Stomach (tissue), 8 donors: ENCODE measurements at regions not wholly inside any gene's neighbourhood (a gene's known extent, or its start where the extent isn't known, plus 50 kb on each side); places are given as distances from the start of the nearest gene placed in this dataset.

ENCODE experiments used
- DNase-seq, 2 donors: peaks; one replicate each; pipeline versions ENCODE4 v3.0.0 to v3.0.0-alpha.2; 2013 to 2019
- H3K27ac ChIP-seq, 5 donors: fragments of 200-600 bp in 4 of 5; sonication (generic) in 4 of 5; one replicate each; pipeline ENCODE4 v1.5.1; 2013 to 2019; ENCODE audit warnings: mild to moderate bottlenecking in 1 of 5, moderate library complexity in 1 of 5
- H3K27me3 ChIP-seq, 3 donors: fragments of 200-600 bp; sonication (generic); one replicate each; pipeline ENCODE4 v1.5.1; 2017 to 2019; ENCODE audit warnings: mixed run types in 1 of 3
- H3K36me3 ChIP-seq, 4 donors: fragments of 200-600 bp; sonication (generic); 1 replicate in 3 of 4; 2 replicates in 1 of 4; pipeline ENCODE4 v1.5.1; 2016 to 2019
- H3K4me1 ChIP-seq, 4 donors: fragments of 200-600 bp; sonication (generic); one replicate each; pipeline ENCODE4 v1.5.1; 2016 to 2019
- H3K4me3 ChIP-seq, 4 donors: fragments of 200-600 bp; sonication (generic) in 3 of 4; one replicate each; pipeline ENCODE4 v1.5.1; 2016 to 2019; ENCODE audit warnings: mild to moderate bottlenecking in 1 of 4
- H3K9me3 ChIP-seq, 4 donors: fragments of 200-600 bp; sonication (generic); one replicate each; pipeline ENCODE4 v1.5.1; 2016 to 2019
- EP300 ChIP-seq: sonication (generic); formaldehyde crosslinking; IDR thresholded peaks from one replicate; pipeline ENCODE4 v1.6.1; 2017; ENCODE audit warnings: antibody characterized with exemption
- POLR2A ChIP-seq, 4 donors: fragments of 450-650 bp; IDR thresholded peaks; one replicate each; pipeline ENCODE4 v1.6.1; 2016; ENCODE audit warnings: antibody characterized with exemption in 4 of 4, control low read depth in 2 of 4, mild to moderate bottlenecking in 1 of 4, moderate library complexity in 1 of 4
- POLR2AphosphoS5 ChIP-seq, 3 donors: sonication (generic); formaldehyde crosslinking; IDR thresholded peaks; one replicate each; pipeline ENCODE4 v1.6.1; 2016; ENCODE audit warnings: antibody characterized with exemption in 3 of 3
- WGBS, 5 donors: extraction: QIAGEN DNeasy Blood & Tissue Kit in 3 of 5; methylation state at CpG; one replicate each; pipeline versions ENCODE4 v1.1.5 to v1.1.7; 2013 to 2018; 5-methylcytosine and 5-hydroxymethylcytosine counted together
- intact Hi-C: fragments of 100-400 bp; cut with DNase I; formaldehyde crosslinking; loops from one replicate; pipeline ENCODE4 v1.15.1; 2023; ENCODE audit warnings: low total_unique reads
- TF ChIP-seq, protein P1 (sequence below), 7 experiments: fragments of 450-650 bp in 4 of 7; fragments of 200-600 bp in 3 of 7; sonication (generic) in 3 of 7; IDR thresholded peaks; one replicate each; pipeline ENCODE4 v1.5.1; 2016 to 2019; ENCODE audit warnings: antibody characterized with exemption in 7 of 7, control low read depth in 2 of 7, mild to moderate bottlenecking in 1 of 7
- donor health status: healthy with polysubstance abuse.
- donor health status: Bipolar disorder and iron deficiency.
- donor health status: healthy.

DNA sequence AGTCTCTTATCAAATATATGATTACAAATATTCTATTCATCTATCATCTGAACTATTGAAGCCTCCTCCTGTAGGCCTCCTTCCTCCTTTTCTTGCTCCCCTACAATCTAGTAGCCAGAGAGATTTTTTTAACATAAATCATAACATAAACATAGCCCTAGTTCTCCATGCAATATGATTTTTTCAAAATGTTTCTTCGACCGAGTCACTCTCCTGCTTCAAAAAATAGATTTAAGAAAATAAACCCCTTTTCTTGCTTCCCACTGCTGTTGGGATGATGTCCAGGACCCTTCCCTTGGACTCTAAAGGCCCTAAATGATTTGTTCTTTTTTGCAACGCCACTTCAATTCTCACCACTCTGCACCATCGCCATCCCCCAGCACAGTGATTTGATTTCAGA, 319.7 kb upstream of the TSHZ3 start:
- WGBS, 5 donors: 80 to 95% (median 91%) methylated on average over 4 of the region's 4 CpGs
- intact Hi-C loops: no loop called here
- TF ChIP-seq POLR2A (IDR thresholded peaks at IDR 0.05): no peak
- TF ChIP-seq, protein P1, sequence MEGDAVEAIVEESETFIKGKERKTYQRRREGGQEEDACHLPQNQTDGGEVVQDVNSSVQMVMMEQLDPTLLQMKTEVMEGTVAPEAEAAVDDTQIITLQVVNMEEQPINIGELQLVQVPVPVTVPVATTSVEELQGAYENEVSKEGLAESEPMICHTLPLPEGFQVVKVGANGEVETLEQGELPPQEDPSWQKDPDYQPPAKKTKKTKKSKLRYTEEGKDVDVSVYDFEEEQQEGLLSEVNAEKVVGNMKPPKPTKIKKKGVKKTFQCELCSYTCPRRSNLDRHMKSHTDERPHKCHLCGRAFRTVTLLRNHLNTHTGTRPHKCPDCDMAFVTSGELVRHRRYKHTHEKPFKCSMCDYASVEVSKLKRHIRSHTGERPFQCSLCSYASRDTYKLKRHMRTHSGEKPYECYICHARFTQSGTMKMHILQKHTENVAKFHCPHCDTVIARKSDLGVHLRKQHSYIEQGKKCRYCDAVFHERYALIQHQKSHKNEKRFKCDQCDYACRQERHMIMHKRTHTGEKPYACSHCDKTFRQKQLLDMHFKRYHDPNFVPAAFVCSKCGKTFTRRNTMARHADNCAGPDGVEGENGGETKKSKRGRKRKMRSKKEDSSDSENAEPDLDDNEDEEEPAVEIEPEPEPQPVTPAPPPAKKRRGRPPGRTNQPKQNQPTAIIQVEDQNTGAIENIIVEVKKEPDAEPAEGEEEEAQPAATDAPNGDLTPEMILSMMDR (IDR thresholded peaks at IDR 0.05): no peak
- no peak for TF ChIP-seq EP300
- no peak for TF ChIP-seq POLR2AphosphoS5 (IDR thresholded peaks at IDR 0.05)
- no peak for DNase-seq
- H3K27ac ChIP-seq: no peak overlapping the region
- H3K4me1 ChIP-seq: no peaks in the 10 kb centered on the region
- no peaks in the 10 kb centered on the region for H3K36me3 ChIP-seq
- no peak overlapping the region for H3K4me3 ChIP-seq
- no peaks in the 10 kb centered on the region for H3K9me3 ChIP-seq
- no peaks in the 10 kb centered on the region for H3K27me3 ChIP-seq

DNA sequence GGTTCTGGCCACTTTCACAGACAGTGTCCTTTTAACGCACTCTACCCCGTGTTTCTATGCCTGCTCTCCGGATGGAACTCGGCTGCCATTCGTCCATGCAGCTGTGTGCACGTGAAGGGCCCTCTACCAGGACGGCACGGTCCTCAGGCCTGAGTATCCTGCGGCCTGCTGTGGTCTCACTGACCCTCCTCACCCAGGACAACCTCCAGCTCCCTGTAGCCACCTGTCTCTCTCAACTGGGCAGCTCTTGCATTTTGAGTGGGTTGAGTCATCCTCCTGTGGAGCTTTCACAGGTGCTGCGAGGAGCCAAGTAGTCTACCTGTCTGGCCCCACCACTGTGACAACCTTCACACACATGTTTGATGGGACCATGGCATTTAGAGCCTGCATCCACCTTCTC, 321.7 kb upstream of the TSHZ3 start:
- Histone ChIP-seq H3K9me3 (no peaks in the 10 kb centered on the region), H3K27ac (no peak overlapping the region), H3K4me1 (no peaks in the 10 kb centered on the region), H3K27me3 (no peaks in the 10 kb centered on the region), H3K4me3 (no peak overlapping the region), H3K36me3 (no peaks in the 10 kb centered on the region)
- WGBS, 5 donors: 82 to 94% (median 90%) methylated on average over 10 of the region's 10 CpGs
- intact Hi-C loops: no loop called here
- DNase-seq: no peak
- TF ChIP-seq, protein P1 (IDR thresholded peaks at IDR 0.05): no peak
- no peak for TF ChIP-seq POLR2AphosphoS5 (IDR thresholded peaks at IDR 0.05)
- TF ChIP-seq POLR2A (IDR thresholded peaks at IDR 0.05): no peak
- TF ChIP-seq EP300: no peak

DNA sequence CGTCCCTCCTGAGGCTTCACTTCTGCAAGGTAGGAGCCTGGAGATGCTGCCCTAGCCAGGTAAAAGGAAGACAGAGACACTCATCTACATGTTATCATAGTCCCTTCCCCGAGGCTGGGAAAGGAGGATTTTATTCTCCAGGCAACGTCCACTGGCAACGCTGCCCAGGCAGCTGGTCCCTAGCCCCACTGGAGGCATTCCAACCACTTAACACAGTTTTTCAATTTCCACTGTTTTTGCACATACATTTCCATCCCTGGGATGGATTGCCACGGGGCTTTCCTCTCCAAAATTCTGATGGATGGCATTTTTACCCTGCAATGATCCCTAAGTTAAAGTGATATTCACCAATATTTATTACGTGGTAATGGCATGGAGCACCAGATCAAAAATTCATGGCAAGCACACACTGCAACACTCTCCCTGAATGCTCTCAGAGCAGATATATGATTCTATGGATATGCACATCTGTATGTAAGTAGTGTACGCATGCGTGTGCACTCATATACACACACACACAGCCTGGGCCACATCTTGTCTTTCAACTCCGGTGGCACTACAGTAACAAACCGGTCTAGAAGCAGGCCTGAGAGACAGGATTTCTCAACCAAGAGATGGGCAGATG, 322.3 kb upstream of the TSHZ3 start:
- Histone ChIP-seq H3K4me3 (no peak overlapping the region), H3K36me3 (no peaks in the 10 kb centered on the region), H3K9me3 (no peaks in the 10 kb centered on the region), H3K27ac (no peak overlapping the region), H3K4me1 (no peaks in the 10 kb centered on the region), H3K27me3 (no peaks in the 10 kb centered on the region)
- intact Hi-C loops: no loop called here
- DNase-seq: no peak
- TF ChIP-seq, protein P1 (IDR thresholded peaks at IDR 0.05): no peak
- TF ChIP-seq POLR2AphosphoS5 (IDR thresholded peaks at IDR 0.05): no peak
- no peak for TF ChIP-seq EP300
- no peak for TF ChIP-seq POLR2A (IDR thresholded peaks at IDR 0.05)
- WGBS, 5 donors: 74 to 85% (median 81%) methylated on average over 10 of the region's 10 CpGs

DNA sequence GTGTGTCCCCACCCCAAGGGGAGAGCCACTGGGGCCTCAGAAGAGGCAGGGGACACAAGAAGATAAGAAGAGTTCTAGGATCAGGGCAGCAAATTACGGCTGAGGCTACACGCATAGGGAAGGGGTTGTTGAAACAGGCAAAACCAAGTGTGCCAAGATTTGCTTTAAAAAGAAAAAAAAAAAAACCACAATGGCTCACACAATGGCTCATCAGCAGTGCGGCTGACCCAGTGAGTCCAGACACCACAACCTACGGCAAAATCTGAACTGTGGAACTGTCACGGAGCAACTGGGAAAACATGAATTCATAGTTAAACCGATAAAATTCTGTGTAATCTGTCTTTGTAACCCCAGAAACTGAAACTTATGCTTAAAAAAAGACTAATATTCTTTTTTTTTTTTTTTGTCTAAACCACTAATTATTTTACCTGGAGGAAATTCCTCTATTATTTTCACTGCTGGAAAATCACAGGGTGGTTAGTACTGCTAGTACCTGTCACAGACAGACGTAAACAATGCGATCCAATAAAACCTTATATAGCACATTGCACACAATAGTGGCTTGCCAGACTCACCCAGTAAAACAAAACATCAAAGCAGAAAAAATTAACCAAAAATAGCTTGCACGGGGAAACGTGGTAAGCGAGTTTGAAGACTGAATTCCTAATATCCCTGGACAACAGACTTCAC, 325.4 kb upstream of the TSHZ3 start:
- no peaks in the 10 kb centered on the region for H3K36me3 ChIP-seq
- WGBS, 5 donors: 50 to 59% (median 57%) methylated on average over 11 of the region's 11 CpGs

More for the DNA sequence above, 325.4 kb upstream of the TSHZ3 start:
- Histone ChIP-seq H3K4me1 (no peaks in the 10 kb centered on the region), H3K9me3 (no peaks in the 10 kb centered on the region), H3K27ac (no peak overlapping the region), H3K4me3 (no peak overlapping the region), H3K27me3 (no peaks in the 10 kb centered on the region)
- TF ChIP-seq EP300: no peak
- TF ChIP-seq, protein P1 (IDR thresholded peaks at IDR 0.05): no peak
- no peak for TF ChIP-seq POLR2AphosphoS5 (IDR thresholded peaks at IDR 0.05)
- TF ChIP-seq POLR2A (IDR thresholded peaks at IDR 0.05): no peak
- no peak for DNase-seq
- intact Hi-C loops: no loop called here
